ENCODE measurements at regions not wholly inside any gene's neighbourhood (a gene's known extent, or its start where the extent isn't known, plus 50 kb on each side); places are given as distances from the start of the nearest gene placed in this dataset.
"Not testable (repeated sequence)": the region's sequence is repeated elsewhere in the genome, so short reads cannot be mapped to it uniquely, and the experiment has no call there.

DNA sequence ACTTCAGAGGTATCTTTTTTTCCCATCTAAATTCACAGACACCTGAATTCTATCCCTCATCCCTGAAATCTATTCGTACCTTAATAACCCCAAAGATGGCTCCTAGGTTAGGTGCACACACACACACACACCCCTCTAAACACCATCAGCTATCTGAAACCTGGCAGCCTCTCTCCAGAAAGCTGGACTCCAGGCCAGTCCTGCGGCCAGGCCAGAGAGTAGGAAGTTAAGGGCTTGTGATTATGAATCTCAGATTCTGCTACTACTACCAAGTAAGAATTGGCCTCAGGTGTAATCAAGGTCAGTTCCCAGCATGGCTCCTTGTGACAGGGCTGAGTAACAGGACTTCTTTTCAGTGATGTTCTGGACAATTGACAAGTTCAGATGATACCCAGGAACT, 244.2 kb upstream of the SERP2 start:
- no peak for DNase-seq

DNA sequence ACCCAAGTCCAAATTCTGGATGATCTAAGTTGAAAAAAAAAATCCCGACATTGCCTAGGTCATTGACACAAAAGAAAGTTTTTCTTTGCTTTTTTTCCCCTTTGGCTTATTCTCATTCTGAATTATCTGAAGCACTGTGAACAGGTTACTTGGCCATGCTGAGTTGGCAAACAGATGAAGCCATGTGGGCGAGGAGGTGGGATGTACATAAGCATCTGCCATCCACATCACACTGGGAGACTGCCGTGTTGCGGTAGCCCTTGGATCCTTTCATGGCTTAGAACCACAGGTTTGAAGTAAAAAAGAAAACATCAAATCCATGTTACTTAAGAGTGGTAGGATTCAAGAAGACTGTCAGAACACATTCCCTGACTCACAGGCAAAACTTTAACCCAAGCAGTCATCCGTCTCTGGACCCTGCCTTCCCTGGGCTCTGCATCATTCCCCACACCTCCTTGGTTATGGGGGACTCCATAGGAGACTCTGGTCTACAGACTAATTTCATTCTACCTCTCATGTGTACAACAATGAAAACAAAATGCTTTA, 242.5 kb upstream of the SERP2 start:
- no peak for DNase-seq

DNA sequence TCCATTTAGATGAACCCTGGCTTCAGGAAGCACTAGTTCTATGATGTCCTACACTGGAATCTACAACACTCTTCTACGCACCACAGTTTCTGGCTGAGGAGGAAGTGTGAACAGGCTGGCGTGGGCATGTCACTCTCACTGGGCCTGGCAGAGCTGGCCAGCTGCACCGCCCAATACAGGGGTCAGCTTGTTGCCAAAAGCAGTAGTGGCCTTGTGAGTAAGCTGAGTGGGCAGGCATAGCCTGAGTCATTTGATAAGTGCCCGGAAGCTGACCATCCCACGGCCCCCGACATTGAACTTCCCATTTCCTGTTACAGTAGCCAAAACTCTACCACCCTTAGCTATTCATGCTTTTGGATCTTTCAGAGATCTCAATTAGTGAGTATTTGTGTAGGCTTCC, 240.9 kb upstream of the SERP2 start:
- no peak for DNase-seq

DNA sequence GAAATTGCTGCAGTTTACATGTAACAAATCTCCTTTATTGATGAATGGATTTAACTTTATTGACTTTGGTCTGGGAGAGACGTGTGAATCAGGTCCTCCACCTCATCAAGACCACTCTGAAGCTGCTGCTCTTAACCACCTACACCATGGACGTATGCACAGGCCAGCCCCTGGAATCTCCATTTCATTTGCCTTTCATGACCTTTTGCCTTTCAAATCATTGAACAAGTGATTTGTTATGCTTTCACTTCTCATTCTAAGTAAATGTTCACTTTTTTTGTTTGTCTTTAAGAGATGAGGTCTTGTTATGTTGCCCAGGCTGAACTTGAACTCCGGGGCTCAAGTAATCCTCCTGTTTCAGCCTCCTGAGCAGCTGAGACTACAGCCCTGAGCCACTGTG, 240.0 kb upstream of the SERP2 start:
- no peak for DNase-seq

DNA sequence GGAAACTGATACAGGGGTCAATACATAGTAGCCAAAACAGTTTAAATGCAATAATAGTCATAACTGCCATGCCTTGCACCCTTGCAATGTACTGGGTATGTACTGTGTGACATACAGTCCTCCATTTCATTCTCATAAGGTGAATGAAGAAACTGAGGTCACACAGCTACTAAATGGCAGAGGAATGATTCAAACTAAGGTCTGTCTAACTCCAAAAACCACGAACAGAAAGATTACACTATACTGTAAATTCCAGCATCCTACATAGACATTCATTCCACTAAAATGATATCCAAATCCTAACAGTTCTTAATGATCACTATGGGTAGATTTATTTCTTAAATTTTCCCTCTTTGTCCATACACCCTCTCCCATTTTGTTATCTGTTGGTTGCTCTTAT, 238.1 kb upstream of the SERP2 start:
- DNase-seq, result no peak

DNA sequence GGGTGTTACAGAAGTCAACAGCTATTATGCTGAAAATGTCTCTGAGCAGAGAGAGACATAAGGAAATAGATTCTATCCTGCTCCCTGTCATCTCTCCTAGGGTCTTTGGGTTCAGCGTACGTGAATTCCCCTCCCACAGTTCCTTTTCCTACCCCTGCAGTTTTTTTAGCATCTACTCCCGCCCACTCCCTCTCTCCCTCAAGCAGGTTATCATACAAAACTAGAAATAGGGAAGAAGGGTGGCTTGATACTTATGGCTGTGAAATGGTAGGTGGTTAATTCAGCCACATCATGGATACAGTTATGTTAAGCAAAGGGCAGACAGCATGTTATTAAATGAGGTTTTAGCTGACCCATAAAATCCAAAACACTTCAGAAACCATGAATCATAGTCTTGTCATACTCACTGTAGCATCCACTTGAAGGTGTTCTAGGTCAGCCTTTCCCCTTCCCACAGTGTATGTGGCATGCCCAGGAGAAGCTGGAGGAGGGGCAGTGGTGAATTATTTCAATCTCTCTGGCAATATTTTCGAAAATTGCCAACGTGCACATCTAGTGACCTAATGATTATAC, 236.8 kb upstream of the SERP2 start:
- DNase-seq, result no peak

DNA sequence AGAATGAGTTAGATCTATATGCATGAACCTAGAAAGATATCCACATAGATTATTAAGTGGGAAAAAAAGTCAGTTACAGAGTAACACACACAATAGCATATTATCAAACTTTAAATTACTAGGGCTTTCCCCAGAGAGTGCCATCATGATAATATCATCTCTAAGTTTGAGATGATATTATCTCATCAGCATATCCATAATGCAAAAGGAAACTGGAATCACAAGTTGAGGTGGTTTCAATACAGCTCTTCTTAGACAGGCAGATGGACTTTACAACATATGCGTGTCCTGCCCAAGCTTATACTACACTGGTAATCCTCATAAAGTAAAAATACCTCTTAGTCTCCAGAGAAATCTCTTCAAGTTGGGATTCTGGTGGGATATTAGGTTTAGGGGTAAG, 236.2 kb upstream of the SERP2 start:
- no peak for DNase-seq

DNA sequence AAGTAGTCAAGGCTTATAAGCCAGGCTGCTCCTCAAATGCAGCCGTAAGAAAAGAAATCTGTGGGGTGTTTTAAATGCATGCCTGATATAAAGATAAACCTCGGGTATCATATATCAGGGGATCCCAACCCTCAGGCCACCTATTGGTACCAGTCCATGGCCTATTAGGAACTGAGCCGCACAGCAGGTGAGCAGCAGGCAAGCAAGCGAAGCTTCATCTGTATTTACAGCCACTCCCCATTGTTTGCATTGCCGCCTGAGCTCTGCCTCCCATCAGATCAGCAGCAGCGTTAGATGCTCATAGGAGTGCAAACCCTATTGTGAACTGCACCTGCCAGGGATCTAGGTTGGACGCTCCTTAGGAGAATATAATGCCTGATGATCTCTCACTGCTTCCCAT, 233.5 kb upstream of the SERP2 start:
- DNase-seq, result no peak

DNA sequence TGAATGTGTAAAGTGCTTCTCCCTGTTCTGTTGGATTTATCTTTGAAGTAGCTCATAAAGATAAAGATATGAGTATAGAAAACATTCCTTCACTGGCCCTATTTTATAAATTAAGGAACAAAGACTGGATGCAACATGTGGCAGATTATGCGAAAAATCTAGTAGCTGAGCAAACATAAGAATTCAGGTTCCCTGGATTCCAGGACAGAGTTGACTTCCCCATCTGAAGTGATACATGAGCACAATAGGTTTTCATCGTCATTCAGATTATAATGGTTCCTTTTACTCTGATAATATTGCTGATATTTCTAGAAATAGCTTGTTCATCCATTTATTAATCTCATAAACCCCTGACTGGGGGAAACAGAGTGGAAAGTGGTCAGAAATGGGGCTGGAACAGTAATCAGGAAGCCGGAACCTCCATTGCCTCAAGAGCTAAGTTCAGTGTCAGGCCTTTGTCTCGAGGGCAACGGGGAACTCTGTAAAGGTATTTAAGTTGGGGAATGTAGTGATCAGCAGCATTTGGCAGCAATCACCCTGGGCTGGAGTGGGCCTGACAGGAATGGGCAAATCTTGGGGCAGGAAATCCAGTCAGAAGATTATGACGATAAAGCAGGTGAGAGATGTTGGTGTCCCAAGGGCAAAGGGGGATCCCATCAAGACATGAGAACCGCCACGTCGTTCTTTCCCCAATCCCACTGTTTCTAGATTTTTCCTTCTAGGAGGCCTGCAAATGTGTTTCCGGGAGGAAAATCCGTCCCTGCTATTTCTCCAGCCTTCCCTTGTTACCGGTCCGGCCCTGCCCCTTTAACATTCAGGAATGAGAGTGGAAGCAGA, 232.5 kb upstream of the SERP2 start:
- DNase-seq, result no peak

DNA sequence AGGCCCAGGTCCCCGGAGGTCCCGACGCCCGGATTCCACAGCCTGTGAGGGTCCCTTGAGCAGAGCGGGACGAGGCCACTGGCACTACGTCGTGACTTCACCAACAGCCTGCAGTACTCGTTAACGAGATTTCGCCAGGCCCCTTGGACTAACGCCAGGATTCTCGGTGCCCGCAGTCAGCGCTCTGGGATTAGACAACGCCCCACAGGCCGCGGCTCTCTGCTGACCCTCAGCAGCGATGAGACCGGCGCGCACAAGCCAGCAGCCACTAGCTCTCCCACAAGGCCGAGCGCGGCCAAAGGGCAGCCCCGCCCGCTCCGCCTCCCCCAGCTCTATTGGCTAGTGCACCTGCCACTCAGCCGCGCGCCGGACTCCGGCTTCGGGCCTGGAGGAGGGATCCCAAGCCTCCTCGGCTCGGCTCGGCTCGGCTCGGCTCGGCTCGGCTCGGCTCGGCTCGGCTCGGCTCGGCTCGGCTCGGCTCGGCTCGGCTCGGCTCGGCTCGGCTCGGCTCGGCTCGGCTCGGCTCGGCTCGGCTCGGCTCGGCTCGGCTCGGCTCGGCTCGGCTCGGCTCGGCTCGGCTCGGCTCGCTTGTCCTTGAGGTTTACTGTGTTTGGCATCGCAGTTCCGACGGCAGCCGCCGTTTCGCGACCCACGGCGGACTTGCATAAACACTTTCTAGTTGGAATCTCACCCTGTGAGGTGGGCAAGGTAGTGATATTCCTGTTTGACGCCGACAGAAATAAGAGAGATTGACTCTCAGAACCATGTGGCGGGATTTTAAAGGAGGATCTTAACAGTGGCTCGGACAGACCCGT, 231.7 kb upstream of the SERP2 start:
- DNase-seq, result peak; percentile 90

DNA sequence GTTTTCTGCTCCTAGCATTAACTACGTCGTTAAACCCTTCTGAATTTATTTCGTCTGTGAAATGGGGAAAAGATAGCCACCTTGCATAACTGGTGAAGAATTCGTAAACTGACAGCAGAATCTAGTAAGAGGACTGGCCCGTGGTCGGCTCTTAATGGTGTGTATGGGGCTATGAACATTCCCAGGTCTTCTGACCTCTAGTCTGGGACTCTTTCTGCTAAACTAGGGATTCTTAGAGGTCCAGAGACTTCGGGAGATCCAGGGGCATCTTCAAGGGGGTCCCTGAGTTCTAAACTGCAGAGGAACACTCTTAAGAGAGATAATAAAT, 231.1 kb upstream of the SERP2 start:
- no peak for DNase-seq

DNA sequence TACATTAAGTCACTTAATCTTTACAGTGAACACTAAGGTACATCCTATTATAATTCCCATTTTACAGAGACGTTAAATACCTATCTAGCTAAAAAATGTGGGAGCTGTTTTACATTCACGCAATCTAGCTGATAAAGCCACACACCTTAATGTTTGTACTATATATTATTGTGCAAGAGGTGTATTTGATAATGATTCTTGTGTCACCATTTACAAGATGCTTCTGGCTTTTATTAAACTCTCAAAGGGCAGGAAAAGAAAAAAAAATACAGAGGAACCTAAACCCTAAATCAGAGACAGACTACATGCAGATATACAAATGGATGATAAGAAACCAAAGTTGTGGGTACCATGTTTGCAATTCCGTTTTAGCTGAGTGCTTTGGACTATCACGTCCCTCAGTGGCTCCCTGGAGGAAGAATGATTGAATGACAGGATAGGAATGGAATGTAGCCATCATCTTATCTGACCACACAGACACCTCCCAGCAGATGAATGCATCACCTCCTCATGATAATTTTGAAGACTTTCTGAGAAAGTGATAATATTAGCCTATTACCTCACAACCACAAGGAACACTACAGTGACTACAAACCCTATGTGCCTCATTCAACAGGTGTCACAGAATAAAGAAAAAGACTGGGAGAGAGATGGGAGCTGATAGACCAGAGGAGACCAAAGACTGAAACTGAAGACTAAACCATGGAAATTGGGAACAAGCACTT, 230.5 kb upstream of the SERP2 start:
- no peak for DNase-seq

DNA sequence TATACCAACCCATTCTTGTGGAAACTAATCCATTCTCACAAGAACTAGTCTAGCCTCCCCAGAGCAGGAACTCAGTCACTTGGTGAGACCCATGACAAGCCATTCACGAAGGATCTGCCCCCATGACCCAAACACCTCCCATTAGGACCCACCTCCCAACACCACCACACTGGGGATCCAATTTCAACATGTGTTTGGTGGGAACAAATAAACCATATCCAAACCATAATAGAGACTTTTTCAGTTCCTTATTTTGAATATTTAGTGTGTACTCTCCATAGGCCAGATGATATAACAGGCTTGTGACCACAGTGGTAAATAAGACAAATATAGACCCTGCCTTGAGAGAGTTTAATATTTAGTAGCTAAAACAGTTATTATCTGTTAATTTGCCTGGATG, 227.5 kb upstream of the SERP2 start:
- DNase-seq, result no peak

DNA sequence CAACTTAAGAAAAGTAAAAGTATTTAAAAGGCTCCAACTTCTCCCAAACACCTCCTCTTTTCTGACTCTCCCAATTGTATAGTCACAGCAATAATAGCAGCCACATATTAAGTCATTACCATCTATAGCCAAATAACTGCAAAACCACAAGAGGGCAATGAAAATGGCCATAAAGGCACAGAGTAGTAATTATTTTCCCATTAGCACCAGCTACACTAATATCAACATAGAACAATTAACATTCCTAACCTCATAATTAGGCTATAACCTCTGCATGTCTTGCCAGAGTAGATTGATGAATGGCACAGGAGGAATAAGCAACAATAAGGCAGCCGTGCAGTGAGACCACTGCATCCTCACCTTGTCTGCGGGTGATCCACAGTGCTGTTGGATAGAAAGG, 226.4 kb upstream of the SERP2 start:
- no peak for DNase-seq

DNA sequence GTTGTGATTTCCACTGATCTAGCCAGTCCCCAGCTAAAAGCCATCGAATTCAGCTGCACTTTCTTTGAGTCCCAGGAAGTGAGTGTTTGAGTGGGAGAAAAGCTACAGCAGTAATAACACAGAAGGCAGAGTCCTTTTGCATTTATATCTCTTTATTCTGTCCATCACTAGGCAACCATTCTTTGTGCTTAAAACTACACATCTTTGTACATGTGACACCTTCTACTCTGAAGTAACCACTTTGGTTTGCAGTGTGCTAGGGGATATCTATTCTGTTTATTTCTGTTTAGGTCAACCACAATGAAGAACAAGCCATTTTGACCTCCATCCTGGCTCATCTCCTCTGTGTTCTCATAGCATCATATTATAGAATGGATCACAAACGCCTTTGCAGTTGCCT, 226.0 kb upstream of the SERP2 start:
- no peak for DNase-seq

DNA sequence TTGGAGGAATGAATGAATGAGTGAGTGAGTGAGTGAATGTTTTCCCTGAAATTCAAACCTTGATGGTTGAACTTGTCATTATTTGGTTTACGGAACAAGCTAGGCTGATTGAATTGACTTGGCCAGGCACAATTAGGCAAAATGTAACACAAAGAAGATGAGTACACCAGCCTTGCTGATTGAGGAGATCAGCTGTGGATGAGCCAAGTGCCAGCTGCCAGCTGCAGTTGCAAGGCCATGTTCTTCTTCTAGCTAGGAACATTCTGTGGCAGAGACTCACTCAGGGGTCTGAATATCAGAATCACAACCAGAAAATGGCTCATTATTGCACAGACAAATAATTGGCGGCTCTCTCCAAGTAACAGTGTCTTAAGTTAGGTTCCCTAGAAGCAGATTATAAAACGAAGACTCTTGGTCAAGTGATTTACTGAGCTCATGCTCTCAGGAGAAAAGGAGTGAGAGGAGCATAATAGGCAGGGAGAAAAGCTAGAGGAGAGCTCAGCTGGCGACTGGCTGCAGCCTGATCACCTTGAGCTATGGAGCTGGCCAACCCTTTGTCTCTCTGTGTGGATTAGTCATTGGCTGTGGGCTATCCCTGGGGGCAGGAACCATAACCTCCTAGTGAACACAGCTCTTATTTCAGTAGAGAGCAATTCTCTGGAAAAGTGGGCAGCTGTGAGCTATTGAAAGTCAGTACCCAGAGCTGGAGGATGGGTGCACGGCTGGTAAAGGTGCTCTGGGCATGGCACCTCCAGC, 225.3 kb upstream of the SERP2 start:
- no peak for DNase-seq

DNA sequence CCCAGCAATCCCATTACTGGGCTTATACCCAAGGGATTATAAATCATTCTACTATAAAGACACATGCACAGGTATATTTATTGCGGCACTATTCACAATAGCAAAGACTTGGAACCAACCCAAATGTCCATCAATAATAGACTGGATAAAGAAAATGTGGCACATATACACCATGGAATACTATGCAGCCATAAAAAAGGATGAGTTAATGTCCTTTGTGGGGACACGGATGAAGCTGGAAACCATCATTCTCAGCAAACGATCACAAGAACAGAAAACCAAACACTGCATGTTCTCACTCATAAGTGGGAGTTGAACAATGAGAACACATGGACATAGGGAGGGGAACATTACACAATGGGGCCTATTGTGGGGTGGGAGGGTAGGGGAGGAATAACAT, 224.4 kb upstream of the SERP2 start:
- not testable (repeated sequence) for DNase-seq

DNA sequence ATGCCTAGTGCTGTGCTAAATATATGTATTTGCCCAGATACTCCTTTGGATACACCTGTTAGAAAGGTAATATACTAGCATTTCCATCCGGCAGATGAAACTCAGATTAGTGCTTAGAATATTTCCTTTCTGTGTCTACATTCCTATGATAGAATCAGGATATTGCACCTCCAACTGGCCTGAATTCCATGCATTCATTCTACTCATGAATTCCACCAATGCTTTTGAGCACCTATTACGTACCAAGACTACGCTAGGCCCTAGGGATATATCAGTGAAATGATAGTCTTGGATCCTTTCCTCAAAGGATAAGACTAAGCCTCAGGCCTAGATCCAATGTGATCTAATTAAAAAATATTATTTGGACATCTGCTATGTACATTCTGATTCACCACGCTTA, 223.8 kb upstream of the SERP2 start:
- no peak for DNase-seq

DNA sequence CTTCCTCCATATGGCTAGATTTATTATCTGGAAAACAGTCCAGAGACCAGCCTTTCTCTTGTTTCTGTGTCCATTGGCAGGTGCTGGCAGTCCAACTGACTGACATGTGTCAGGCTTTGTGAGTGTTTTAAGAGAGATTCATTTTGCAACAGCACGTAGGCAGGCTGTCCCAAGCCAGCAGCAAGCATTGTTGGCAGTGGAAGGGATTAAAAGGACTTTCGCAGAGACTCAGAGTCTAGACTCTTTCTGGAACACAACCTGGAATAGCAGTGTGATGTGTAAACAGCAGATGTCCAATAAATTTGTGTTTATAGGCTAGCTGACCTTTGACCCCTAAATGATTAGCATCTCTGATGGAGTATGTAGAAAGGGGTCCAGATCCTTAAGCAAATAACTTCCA, 222.2 kb upstream of the SERP2 start:
- DNase-seq, result no peak

DNA sequence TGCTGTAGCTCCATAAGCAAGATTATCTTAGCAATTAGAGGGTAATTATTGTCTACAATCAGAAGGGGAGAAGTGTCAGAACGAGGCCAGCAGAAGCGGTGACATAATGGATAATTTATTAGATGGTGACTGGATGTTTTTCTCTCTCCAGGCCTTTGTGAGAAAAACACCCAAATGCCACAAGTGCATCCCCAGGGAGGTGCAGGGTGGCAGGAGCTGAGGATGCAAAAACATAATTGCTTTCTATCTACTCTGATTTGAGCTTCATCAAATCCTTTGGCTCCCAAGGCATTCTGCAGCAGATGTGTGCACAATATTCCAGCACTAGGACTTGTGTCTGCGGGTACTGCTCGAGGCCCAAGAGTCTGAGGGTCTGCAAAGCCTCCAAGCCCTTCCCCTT, 220.1 kb upstream of the SERP2 start:
- no peak for DNase-seq

DNA sequence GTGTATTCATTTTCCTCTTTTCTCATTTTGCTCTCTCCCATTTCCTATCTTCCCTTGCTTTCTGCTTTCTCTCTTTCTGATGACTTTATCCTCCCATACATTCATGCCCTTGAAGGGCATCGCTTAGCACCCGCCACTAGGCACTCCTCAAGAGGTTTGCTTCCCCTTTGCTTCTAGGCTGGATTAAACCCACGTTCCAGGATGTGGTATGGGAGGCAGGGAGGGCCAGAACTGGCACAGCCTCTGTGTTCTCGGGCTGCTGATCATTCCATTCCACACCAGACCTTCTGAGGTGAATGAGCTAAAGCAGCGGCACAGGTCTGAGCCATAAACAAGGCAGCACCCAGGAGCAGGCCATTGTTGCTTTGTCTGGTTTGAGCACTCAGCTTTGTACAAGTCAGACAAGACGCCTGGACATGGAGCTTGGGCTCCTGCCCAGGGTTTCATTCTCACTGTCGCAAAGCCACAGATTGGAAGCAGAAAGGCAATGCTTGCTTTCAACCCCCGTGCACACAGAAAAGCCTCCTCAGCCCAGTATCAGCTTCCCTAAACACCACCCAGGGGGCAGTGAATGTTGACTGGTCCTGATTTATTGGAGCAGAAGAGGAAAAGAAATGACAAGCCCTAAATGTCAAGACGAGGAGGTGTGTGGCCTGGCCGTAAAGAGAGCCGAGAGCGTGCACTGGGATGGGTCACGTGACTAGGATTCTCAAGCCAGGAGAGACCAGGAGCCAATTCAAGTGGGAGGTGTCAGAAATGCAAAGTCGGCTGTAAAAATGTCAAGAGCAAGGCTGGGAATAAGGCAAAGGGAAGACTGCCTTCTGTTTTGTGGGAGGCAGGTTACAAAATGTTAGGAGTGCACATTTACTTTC, 218.0 kb upstream of the SERP2 start:
- no peak for DNase-seq

Data from effector CD8-positive, alpha-beta T cell (primary cell).